HG03135 (cell line): ENCODE measurements at regions not wholly inside any gene's neighbourhood (a gene's known extent, or its start where the extent isn't known, plus 50 kb on each side); places are given as distances from the start of the nearest gene placed in this dataset.

Experiments used
- ATAC-seq: cut with Tn5 transposase; IDR thresholded peaks from one replicate; pipeline ENCODE4 v1.9.1; 2021; ENCODE audit warnings: mild to moderate bottlenecking, moderate library complexity; ENCODE audit not compliant: unreplicated experiment

- ATAC-seq = no peak
Observed at GRCh38 chr4:108301545-108302251, 133.0 kb upstream of the LEF1 start.

GRCh38 chr4:108297605-108298004, 128.9 kb upstream of the LEF1 start:
- no peak for ATAC-seq

- ATAC-seq = no peak
Observed at GRCh38 chr4:108292229-108292628, 123.5 kb upstream of the LEF1 start.

GRCh38 chr4:108291137-108291536, 122.4 kb upstream of the LEF1 start:
- ATAC-seq = no peak

- no peak for ATAC-seq
Observed at GRCh38 chr4:108287834-108288413, 119.2 kb upstream of the LEF1 start.

GRCh38 chr4:108280072-108280471, 111.3 kb upstream of the LEF1 start:
- ATAC-seq = no peak

GRCh38 chr4:108276690-108277089, 108.0 kb upstream of the LEF1 start:
- ATAC-seq = no peak

- no peak for ATAC-seq
Observed at GRCh38 chr4:108272986-108273385, 104.3 kb upstream of the LEF1 start.

GRCh38 chr4:108272561-108272960, 103.8 kb upstream of the LEF1 start:
- ATAC-seq = no peak

GRCh38 chr4:108272046-108272445, 103.3 kb upstream of the LEF1 start:
- ATAC-seq = no peak

GRCh38 chr4:108270466-108271450, 102.0 kb upstream of the LEF1 start:
- ATAC-seq = no peak

GRCh38 chr4:108264693-108265092, 96.0 kb upstream of the LEF1 start:
- no peak for ATAC-seq

GRCh38 chr4:108263057-108263456, 94.3 kb upstream of the LEF1 start:
- ATAC-seq = no peak

GRCh38 chr4:108261026-108261425, 92.3 kb upstream of the LEF1 start:
- no peak for ATAC-seq

GRCh38 chr4:108256538-108256937, 87.8 kb upstream of the LEF1 start:
- no peak for ATAC-seq

GRCh38 chr4:108255203-108255747, 86.5 kb upstream of the LEF1 start:
- ATAC-seq = no peak

- ATAC-seq = no peak
Observed at GRCh38 chr4:108249397-108249796, 80.7 kb upstream of the LEF1 start.

- ATAC-seq = no peak
Observed at GRCh38 chr4:108247387-108248049, 78.8 kb upstream of the LEF1 start.

GRCh38 chr4:108244606-108245005, 75.9 kb upstream of the LEF1 start:
- no peak for ATAC-seq

- ATAC-seq = no peak
Observed at GRCh38 chr4:108240366-108240765, 71.6 kb upstream of the LEF1 start.

- no peak for ATAC-seq
Observed at GRCh38 chr4:108237693-108238092, 69.0 kb upstream of the LEF1 start.
